ENCODE measurements at regions not wholly inside any gene's neighbourhood (a gene's known extent, or its start where the extent isn't known, plus 50 kb on each side); places are given as distances from the start of the nearest gene placed in this dataset.

DNA sequence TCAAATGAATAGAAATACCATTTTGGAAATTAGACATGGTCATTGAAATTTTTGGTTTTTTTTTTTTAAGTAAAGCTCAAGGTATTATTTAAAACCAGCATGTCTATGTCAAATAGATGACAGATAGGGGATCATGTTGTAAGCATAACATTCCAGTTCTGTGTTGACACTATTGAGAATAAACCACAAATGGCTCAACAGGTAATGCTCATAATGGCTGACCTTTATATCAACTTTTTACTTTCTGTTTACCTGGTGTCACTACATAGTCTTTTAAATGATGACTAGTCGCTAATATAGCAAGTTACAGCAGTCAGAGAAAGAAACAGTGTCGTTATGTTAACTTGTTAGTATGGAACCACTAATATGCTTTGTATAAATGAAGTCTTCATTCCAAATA, 616.0 kb downstream of the GATA3 start:
- TF ChIP-seq CEBPB (IDR thresholded peaks at IDR 0.05) (no peak), EGR1 (IDR thresholded peaks at IDR 0.05) (no peak), ZBTB7A (IDR thresholded peaks at IDR 0.05; ENCODE audit: low read depth) (no peak), TAF1 (IDR thresholded peaks at IDR 0.05; ENCODE audit: low read depth) (no peak), FOXM1 (IDR thresholded peaks at IDR 0.05; ENCODE audit: borderline replicate concordance, low read depth) (no peak), TCF12 (IDR thresholded peaks at IDR 0.05; ENCODE audit: low read depth) (no peak), RAD21 (IDR thresholded peaks at IDR 0.05; ENCODE audit: low read depth) (no peak), NFIC (IDR thresholded peaks at IDR 0.05) (no peak), CREB1 (IDR thresholded peaks at IDR 0.05; ENCODE audit: low read depth) (no peak), YY1 (IDR thresholded peaks at IDR 0.05; ENCODE audit: low read depth) (no peak), EP300 (IDR thresholded peaks at IDR 0.05; ENCODE audit: borderline replicate concordance) (no peak), TEAD4 (IDR thresholded peaks at IDR 0.05) (no peak)
- TF ChIP-seq, protein P1, sequence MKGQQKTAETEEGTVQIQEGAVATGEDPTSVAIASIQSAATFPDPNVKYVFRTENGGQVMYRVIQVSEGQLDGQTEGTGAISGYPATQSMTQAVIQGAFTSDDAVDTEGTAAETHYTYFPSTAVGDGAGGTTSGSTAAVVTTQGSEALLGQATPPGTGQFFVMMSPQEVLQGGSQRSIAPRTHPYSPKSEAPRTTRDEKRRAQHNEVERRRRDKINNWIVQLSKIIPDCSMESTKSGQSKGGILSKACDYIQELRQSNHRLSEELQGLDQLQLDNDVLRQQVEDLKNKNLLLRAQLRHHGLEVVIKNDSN (IDR thresholded peaks at IDR 0.05) = no peak
- TF ChIP-seq, protein P2, sequence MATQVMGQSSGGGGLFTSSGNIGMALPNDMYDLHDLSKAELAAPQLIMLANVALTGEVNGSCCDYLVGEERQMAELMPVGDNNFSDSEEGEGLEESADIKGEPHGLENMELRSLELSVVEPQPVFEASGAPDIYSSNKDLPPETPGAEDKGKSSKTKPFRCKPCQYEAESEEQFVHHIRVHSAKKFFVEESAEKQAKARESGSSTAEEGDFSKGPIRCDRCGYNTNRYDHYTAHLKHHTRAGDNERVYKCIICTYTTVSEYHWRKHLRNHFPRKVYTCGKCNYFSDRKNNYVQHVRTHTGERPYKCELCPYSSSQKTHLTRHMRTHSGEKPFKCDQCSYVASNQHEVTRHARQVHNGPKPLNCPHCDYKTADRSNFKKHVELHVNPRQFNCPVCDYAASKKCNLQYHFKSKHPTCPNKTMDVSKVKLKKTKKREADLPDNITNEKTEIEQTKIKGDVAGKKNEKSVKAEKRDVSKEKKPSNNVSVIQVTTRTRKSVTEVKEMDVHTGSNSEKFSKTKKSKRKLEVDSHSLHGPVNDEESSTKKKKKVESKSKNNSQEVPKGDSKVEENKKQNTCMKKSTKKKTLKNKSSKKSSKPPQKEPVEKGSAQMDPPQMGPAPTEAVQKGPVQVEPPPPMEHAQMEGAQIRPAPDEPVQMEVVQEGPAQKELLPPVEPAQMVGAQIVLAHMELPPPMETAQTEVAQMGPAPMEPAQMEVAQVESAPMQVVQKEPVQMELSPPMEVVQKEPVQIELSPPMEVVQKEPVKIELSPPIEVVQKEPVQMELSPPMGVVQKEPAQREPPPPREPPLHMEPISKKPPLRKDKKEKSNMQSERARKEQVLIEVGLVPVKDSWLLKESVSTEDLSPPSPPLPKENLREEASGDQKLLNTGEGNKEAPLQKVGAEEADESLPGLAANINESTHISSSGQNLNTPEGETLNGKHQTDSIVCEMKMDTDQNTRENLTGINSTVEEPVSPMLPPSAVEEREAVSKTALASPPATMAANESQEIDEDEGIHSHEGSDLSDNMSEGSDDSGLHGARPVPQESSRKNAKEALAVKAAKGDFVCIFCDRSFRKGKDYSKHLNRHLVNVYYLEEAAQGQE (IDR thresholded peaks at IDR 0.05; ENCODE audit: low read depth) = no peak
- TF ChIP-seq, protein P3, sequence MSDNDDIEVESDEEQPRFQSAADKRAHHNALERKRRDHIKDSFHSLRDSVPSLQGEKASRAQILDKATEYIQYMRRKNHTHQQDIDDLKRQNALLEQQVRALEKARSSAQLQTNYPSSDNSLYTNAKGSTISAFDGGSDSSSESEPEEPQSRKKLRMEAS (IDR thresholded peaks at IDR 0.05) = no peak

DNA sequence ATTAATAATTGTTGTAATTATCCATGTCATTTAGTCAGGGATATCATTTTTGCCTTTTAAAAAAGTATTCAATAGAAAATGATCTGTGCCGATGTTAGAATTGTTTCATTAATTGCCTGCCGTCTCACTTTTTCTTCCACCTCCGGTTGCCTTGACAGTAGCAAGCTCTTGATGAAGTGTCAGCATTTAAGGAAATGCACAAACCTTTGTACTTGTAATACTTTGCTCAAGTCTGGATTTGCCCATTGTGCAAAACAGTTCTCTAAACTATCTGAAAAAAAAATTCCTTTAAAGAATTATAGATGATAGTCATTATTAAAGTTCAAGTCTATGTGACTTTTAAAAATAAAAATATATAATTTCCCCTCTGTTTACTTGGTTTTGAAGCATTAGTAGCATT, 619.7 kb downstream of the GATA3 start:
- TF ChIP-seq TAF1 (IDR thresholded peaks at IDR 0.05; ENCODE audit: low read depth) = no peak
- no peak for TF ChIP-seq TCF12 (IDR thresholded peaks at IDR 0.05; ENCODE audit: low read depth)
- no peak for TF ChIP-seq ZBTB7A (IDR thresholded peaks at IDR 0.05; ENCODE audit: low read depth)
- no peak for TF ChIP-seq YY1 (IDR thresholded peaks at IDR 0.05; ENCODE audit: low read depth)
- no peak for TF ChIP-seq TEAD4 (IDR thresholded peaks at IDR 0.05)
- TF ChIP-seq, protein P1 (IDR thresholded peaks at IDR 0.05) = no peak
- no peak for TF ChIP-seq EGR1 (IDR thresholded peaks at IDR 0.05)

DNA sequence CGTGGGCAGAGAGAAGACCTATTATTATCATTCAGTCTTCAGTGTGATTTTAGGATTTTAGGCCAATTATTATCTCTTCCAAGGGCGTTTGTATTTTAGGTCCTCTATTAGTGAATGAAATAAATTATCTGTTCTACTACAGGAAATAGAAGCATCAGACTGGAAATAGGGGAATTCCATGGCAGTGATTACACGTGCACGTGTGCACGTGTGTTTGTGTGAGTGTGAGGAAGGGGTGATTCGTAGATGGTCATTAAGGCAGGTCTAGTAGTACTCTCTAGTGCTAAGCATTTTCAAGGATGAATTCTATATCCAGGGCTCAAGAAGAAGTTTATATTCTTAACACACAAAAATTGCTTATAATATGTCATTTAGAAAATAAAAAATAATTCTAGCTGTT, 623.2 kb downstream of the GATA3 start:
- TF ChIP-seq CEBPB (IDR thresholded peaks at IDR 0.05) = no peak
- TF ChIP-seq, protein P1 (IDR thresholded peaks at IDR 0.05) = no peak
- TF ChIP-seq, protein P3 (IDR thresholded peaks at IDR 0.05) = no peak
- TF ChIP-seq EGR1 (IDR thresholded peaks at IDR 0.05) = no peak
- no peak for TF ChIP-seq FOXM1 (IDR thresholded peaks at IDR 0.05; ENCODE audit: borderline replicate concordance, low read depth)
- TF ChIP-seq YY1 (IDR thresholded peaks at IDR 0.05; ENCODE audit: low read depth) = no peak

DNA sequence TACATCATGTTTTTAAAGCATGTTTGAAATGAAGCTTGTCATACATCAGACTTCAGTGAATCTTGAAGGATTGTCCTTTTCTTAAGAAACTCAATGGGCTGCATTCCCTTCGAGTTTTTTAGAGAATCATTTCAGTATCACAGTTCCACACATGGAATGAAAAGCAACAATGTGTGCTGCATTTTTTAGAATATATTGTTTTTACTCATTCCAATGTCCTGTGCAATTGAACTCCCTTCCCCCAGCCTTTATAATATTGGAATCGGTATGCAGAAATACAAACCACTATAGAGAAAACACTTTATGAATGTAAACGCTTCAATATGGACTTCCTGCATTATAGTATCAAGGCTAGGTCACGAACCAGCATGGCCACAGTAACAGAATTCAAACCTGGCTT, 634.4 kb downstream of the GATA3 start:
- TF ChIP-seq, protein P3 (IDR thresholded peaks at IDR 0.05) = no peak
- TF ChIP-seq, protein P1 (IDR thresholded peaks at IDR 0.05) = no peak
- no peak for TF ChIP-seq EP300 (IDR thresholded peaks at IDR 0.05; ENCODE audit: borderline replicate concordance)
- no peak for TF ChIP-seq FOXM1 (IDR thresholded peaks at IDR 0.05; ENCODE audit: borderline replicate concordance, low read depth)
- no peak for TF ChIP-seq TAF1 (IDR thresholded peaks at IDR 0.05; ENCODE audit: low read depth)
- no peak for TF ChIP-seq TCF12 (IDR thresholded peaks at IDR 0.05; ENCODE audit: low read depth)
- TF ChIP-seq, protein P2 (IDR thresholded peaks at IDR 0.05; ENCODE audit: low read depth) = no peak
- no peak for TF ChIP-seq NFIC (IDR thresholded peaks at IDR 0.05)
- no peak for TF ChIP-seq YY1 (IDR thresholded peaks at IDR 0.05; ENCODE audit: low read depth)
- TF ChIP-seq EGR1 (IDR thresholded peaks at IDR 0.05) = no peak
- TF ChIP-seq CREB1 (IDR thresholded peaks at IDR 0.05; ENCODE audit: low read depth) = no peak
- no peak for TF ChIP-seq RAD21 (IDR thresholded peaks at IDR 0.05; ENCODE audit: low read depth)
- no peak for TF ChIP-seq CEBPB (IDR thresholded peaks at IDR 0.05)
- TF ChIP-seq ZBTB7A (IDR thresholded peaks at IDR 0.05; ENCODE audit: low read depth) = no peak

DNA sequence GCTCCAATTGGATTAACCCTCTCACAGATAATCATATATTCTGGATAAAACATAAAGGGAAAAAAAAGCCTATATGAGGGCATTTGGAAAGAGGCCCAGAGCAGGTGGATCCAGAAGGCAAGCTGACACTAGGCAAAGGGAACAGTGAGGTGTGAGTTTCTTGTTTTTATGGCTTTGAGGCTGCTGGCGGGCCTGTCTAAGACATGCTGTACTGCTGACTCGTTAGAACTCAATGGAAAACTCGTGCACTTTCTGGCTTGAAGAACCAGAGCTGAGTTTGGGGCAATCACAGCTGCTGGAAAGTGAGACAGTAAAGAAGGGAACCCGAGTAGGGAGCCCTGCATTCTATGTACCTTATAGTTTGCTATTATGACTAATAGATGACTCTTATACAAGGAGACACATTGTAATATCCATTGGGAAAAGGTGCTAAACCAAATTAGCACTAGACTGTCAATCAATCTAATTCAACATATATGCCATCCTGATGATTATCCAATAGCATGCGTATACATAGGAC, 637.1 kb downstream of the GATA3 start:
- TF ChIP-seq, protein P2 (IDR thresholded peaks at IDR 0.05; ENCODE audit: low read depth) = no peak
- no peak for TF ChIP-seq ZBTB7A (IDR thresholded peaks at IDR 0.05; ENCODE audit: low read depth)
- no peak for TF ChIP-seq FOXM1 (IDR thresholded peaks at IDR 0.05; ENCODE audit: borderline replicate concordance, low read depth)
- no peak for TF ChIP-seq EP300 (IDR thresholded peaks at IDR 0.05; ENCODE audit: borderline replicate concordance)
- TF ChIP-seq CEBPB (IDR thresholded peaks at IDR 0.05) = no peak
- TF ChIP-seq RAD21 (IDR thresholded peaks at IDR 0.05; ENCODE audit: low read depth) = no peak
- no peak for TF ChIP-seq TAF1 (IDR thresholded peaks at IDR 0.05; ENCODE audit: low read depth)
- TF ChIP-seq, protein P3 (IDR thresholded peaks at IDR 0.05) = no peak
- TF ChIP-seq CREB1 (IDR thresholded peaks at IDR 0.05; ENCODE audit: low read depth) = no peak
- TF ChIP-seq, protein P1 (IDR thresholded peaks at IDR 0.05) = no peak
- TF ChIP-seq YY1 (IDR thresholded peaks at IDR 0.05; ENCODE audit: low read depth) = no peak
- TF ChIP-seq TEAD4 (IDR thresholded peaks at IDR 0.05) = no peak
- no peak for TF ChIP-seq TCF12 (IDR thresholded peaks at IDR 0.05; ENCODE audit: low read depth)
- TF ChIP-seq NFIC (IDR thresholded peaks at IDR 0.05) = no peak
- TF ChIP-seq EGR1 (IDR thresholded peaks at IDR 0.05) = no peak
